GM12878 (cell line): ENCODE measurements at regions not wholly inside any gene's neighbourhood (a gene's known extent, or its start where the extent isn't known, plus 50 kb on each side); places are given as distances from the start of the nearest gene placed in this dataset.
A peak's percentile ranks its signal among the peaks of the same experiment; 100 is the strongest.

Experiments
- ATF7 ChIP-seq: fragments of 450-650 bp; IDR thresholded peaks from 2 replicates; pipeline ENCODE4 v1.6.1; 2016; ENCODE audit warnings: low read depth, mild to moderate bottlenecking
- BCL3 ChIP-seq: IDR thresholded peaks from 2 replicates; pipeline ENCODE4 v1.6.1; 2011; ENCODE audit warnings: borderline replicate concordance, low read depth, mild to moderate bottlenecking, moderate library complexity, low read length; ENCODE audit not compliant: insufficient read depth, poor library complexity, severe bottlenecking
- CBFB ChIP-seq: IDR thresholded peaks from 2 replicates; pipeline ENCODE4 v1.6.1; 2016; ENCODE audit warnings: antibody characterized with exemption, low read depth
- CHD1 ChIP-seq: IDR thresholded peaks from 2 replicates; pipeline ENCODE4 v1.6.1; 2012; ENCODE audit warnings: low read depth, low read length, improper control_type of control experiment
- CTCF ChIP-seq, 3 experiments: IDR thresholded peaks in 2 of 3; conservative IDR thresholded peaks in 1 of 3; 2 replicates each; pipeline ENCODE4 v1.5.1; 2011; ENCODE audit warnings: low read depth in 3 of 3, low read length in 3 of 3, mild to moderate bottlenecking in 3 of 3, control low read depth in 2 of 3, moderate library complexity in 2 of 3, inconsistent platforms in 1 of 3, mixed read lengths in 1 of 3; ENCODE audit not compliant: control insufficient read depth in 2 of 3, insufficient read depth in 1 of 3; ENCODE audit errors: extremely low read depth in 1 of 3
- E2F4 ChIP-seq: IDR thresholded peaks from 2 replicates; pipeline ENCODE4 v1.6.1; 2012; ENCODE audit warnings: low read depth, low read length, improper control_type of control experiment
- KAT2A ChIP-seq: conservative IDR thresholded peaks from 2 replicates; pipeline ENCODE4 v1.6.1; 2011; ENCODE audit warnings: low read depth, low read length; ENCODE audit not compliant: control insufficient read depth
- MXI1 ChIP-seq: fragments of 150-350 bp; IDR thresholded peaks from 2 replicates; pipeline ENCODE4 v1.6.1; 2011; ENCODE audit warnings: low read depth, mild to moderate bottlenecking, inconsistent platforms, low read length, improper control_type of control experiment
- NFIC ChIP-seq: IDR thresholded peaks from 2 replicates; pipeline ENCODE4 v1.6.1; 2012; ENCODE audit warnings: low read depth, mild to moderate bottlenecking, inconsistent platforms, low read length, moderate library complexity
- PAX5 ChIP-seq: IDR thresholded peaks from 2 replicates; pipeline ENCODE4 v1.6.1; 2011; ENCODE audit warnings: low read depth, low read length, borderline replicate concordance
- RELB ChIP-seq: fragments of 450-650 bp; IDR thresholded peaks from 2 replicates; pipeline ENCODE4 v1.6.1; 2017; ENCODE audit warnings: low read depth, mild to moderate bottlenecking, moderate library complexity
- SIN3A ChIP-seq: IDR thresholded peaks from 2 replicates; pipeline ENCODE4 v1.6.1; 2012; ENCODE audit warnings: low read depth, low read length, improper control_type of control experiment
- SMAD1 ChIP-seq: fragments of 450-650 bp; IDR thresholded peaks from 2 replicates; pipeline ENCODE4 v1.6.1; 2018; ENCODE audit warnings: mild to moderate bottlenecking, low read depth; ENCODE audit not compliant: partially characterized antibody
- ZBTB33 ChIP-seq: fragments of 450-650 bp; IDR thresholded peaks from 2 replicates; pipeline ENCODE4 v1.6.1; 2017; ENCODE audit warnings: mild to moderate bottlenecking

- TF ChIP-seq ATF7 (no peak), CHD1 (no peak), CTCF (IDR thresholded peaks at IDR 0.05 in 2 of 3, conservative IDR thresholded peaks at IDR 0.05 in 1 of 3; ENCODE audit: control insufficient read depth in 2 of 3, extremely low read depth in 1 of 3, insufficient read depth in 1 of 3, low read depth in 3 of 3, low read length in 3 of 3) (peak; percentile 65 to 73 (median 69)), MXI1 (no peak), ZBTB33 (no peak), RELB (no peak), NFIC (no peak), SMAD1 (no peak), PAX5 (no peak), BCL3 (no peak), E2F4 (no peak), KAT2A (no peak), CBFB (no peak), SIN3A (no peak)
Observed at GRCh38 chr14:76710056-76711010, 50.9 kb upstream of the VASH1 start.
